ENCODE measurements at regions not wholly inside any gene's neighbourhood (a gene's known extent, or its start where the extent isn't known, plus 50 kb on each side); places are given as distances from the start of the nearest gene placed in this dataset.

DNA sequence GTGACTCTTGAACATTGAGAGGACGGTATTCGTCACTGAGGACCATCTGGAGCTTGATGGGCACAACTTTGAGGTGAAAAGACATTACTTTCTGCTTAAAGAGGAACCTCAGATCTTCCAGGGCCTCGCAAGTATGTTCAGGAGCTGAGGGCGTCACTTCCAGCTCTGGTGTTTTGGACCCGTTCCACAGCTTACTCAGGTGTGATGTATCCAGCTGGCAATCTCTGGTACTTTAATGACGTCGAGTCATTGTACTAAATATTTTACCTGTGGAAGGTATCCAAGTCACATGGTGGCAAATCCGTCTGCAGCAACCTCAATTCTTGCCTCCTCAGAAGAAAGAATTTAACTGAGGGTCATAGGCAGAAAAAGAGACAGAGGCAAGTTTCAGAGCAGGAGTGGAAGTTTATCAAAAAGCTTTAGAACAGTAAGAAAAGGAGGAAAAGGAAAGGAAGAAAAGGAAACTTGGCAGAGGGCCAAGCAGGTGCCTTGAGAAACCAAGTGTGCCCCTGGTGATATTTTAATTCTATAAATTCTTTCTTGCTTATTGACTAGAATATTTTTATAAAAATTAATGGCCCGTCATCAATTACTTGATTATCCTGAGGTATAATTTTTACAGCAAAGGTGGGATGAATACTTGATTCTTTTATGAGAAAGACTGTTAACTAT is 250.6 kb downstream of the AEBP2 start:
- Mint-ChIP-seq H3K4me1 (peaks cover 0 to 3% (median 0%) of the 10 kb centered on the region in 4 donors), H3K36me3 (no peaks in the 10 kb centered on the region), H3K9me3 (peaks cover 0 to 6% (median 0%) of the 10 kb centered on the region in 7 donors), H3K27me3 (no peaks in the 10 kb centered on the region), H3K4me3 (no peak overlapping the region), H3K27ac (no peak overlapping the region)
- Histone ChIP-seq H3K9me3 (ENCODE audit: control insufficient read depth in 2 of 2, low read length in 2 of 2) (no peaks in the 10 kb centered on the region), H3K4me3 (ENCODE audit: low read depth, low read length) (no peak overlapping the region), H3K4me1 (ENCODE audit: control insufficient read depth, insufficient read depth, low read length, poor library complexity, severe bottlenecking) (no peaks in the 10 kb centered on the region), H3K36me3 (ENCODE audit: control insufficient read depth, insufficient read depth, low read length) (no peaks in the 10 kb centered on the region), H3K27ac (ENCODE audit: insufficient read depth, low read length, poor library complexity, severe bottlenecking) (no peak overlapping the region), H3K27me3 (ENCODE audit: control insufficient read depth, insufficient read depth, low read length) (no peaks in the 10 kb centered on the region)
- no peak for ATAC-seq (ENCODE audit: low read depth in 2 of 2)
- DNase-seq, result no peak

DNA sequence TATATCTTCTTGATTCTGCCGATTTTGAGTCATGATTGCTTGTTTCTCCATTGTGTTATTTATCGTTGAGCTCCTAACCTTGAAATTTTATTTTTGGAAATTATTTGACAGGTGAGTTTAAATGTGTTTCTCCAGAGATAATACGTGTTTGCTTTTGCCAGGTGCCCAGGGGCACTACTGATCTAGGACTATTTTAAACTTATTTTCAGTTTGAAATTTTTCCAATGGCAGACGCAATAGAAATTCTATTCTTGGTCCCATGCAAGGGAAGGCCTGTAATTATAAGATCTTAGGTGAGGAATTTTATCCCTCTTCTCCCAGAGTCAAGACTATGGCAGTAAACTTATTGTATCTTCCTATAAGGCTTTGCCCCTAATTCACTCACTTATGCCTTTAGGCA is 252.8 kb downstream of the AEBP2 start:
- no peaks in the 10 kb centered on the region for H3K27me3 Mint-ChIP-seq
- no peaks in the 10 kb centered on the region for H3K9me3 ChIP-seq (ENCODE audit: control insufficient read depth in 2 of 2, low read length in 2 of 2)
- no peak overlapping the region for H3K27ac ChIP-seq (ENCODE audit: insufficient read depth, low read length, poor library complexity, severe bottlenecking)
- ATAC-seq (ENCODE audit: low read depth in 2 of 2) (no peak), DNase-seq (no peak)
- H3K36me3 ChIP-seq (ENCODE audit: control insufficient read depth, insufficient read depth, low read length), result no peaks in the 10 kb centered on the region
- no peaks in the 10 kb centered on the region for H3K4me1 ChIP-seq (ENCODE audit: control insufficient read depth, insufficient read depth, low read length, poor library complexity, severe bottlenecking)
- no peak overlapping the region for H3K4me3 Mint-ChIP-seq
- peaks cover 0 to 5% (median 1%) of the 10 kb centered on the region in 4 donors for H3K4me1 Mint-ChIP-seq
- H3K27me3 ChIP-seq (ENCODE audit: control insufficient read depth, insufficient read depth, low read length), result no peaks in the 10 kb centered on the region
- peaks cover 0 to 3% (median 0%) of the 10 kb centered on the region in 7 donors for H3K9me3 Mint-ChIP-seq
- H3K36me3 Mint-ChIP-seq, result no peaks in the 10 kb centered on the region
- no peak overlapping the region for H3K4me3 ChIP-seq (ENCODE audit: low read depth, low read length)
- H3K27ac Mint-ChIP-seq, result no peak overlapping the region

- H3K4me3 ChIP-seq (ENCODE audit: low read depth, low read length), result no peak overlapping the region
- no peaks in the 10 kb centered on the region for H3K36me3 Mint-ChIP-seq
- H3K4me1 ChIP-seq (ENCODE audit: control insufficient read depth, insufficient read depth, low read length, poor library complexity, severe bottlenecking), result no peaks in the 10 kb centered on the region
- H3K9me3 Mint-ChIP-seq, result peaks cover 0 to 3% (median 0%) of the 10 kb centered on the region in 7 donors
- H3K27ac Mint-ChIP-seq, result no peak overlapping the region
- H3K27ac ChIP-seq (ENCODE audit: insufficient read depth, low read length, poor library complexity, severe bottlenecking), result no peak overlapping the region
- no peaks in the 10 kb centered on the region for H3K36me3 ChIP-seq (ENCODE audit: control insufficient read depth, insufficient read depth, low read length)
- H3K9me3 ChIP-seq (ENCODE audit: control insufficient read depth in 2 of 2, low read length in 2 of 2), result no peaks in the 10 kb centered on the region
- no peak for DNase-seq
- H3K27me3 ChIP-seq (ENCODE audit: control insufficient read depth, insufficient read depth, low read length), result no peaks in the 10 kb centered on the region
- no peak overlapping the region for H3K4me3 Mint-ChIP-seq
- no peak for ATAC-seq (ENCODE audit: low read depth in 2 of 2)
- H3K27me3 Mint-ChIP-seq, result no peaks in the 10 kb centered on the region
- H3K4me1 Mint-ChIP-seq, result peaks cover 0 to 5% (median 1%) of the 10 kb centered on the region in 4 donors
Measured at GRCh38 chr12:19692566-19692965, 253.3 kb downstream of the AEBP2 start.

DNA sequence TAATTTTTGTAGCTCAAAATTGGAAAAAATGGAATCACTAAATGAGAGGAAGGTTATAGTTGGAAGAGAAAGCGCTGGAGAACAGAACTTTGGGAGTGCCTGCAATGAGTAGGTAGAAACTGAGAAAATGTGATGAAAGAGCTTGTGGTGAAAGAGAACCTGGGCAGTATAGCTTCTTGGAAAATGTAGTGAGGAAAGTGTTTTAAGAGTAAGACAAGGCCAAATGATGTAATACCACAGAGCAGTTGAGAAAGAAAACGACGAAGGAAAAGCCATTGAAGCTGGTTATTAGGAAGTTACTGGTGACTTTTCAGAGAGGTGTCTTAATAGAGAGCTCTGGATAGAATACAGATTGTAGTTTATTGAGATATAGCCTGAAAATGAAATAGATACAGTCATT is 255.3 kb downstream of the AEBP2 start:
- H3K9me3 Mint-ChIP-seq, result peaks cover 0 to 3% (median 0%) of the 10 kb centered on the region in 7 donors
- no peaks in the 10 kb centered on the region for H3K36me3 Mint-ChIP-seq
- H3K27ac Mint-ChIP-seq, result no peak overlapping the region
- DNase-seq, result no peak
- H3K9me3 ChIP-seq (ENCODE audit: control insufficient read depth in 2 of 2, low read length in 2 of 2), result no peaks in the 10 kb centered on the region
- no peaks in the 10 kb centered on the region for H3K4me1 ChIP-seq (ENCODE audit: control insufficient read depth, insufficient read depth, low read length, poor library complexity, severe bottlenecking)
- no peaks in the 10 kb centered on the region for H3K27me3 Mint-ChIP-seq
- H3K27ac ChIP-seq (ENCODE audit: insufficient read depth, low read length, poor library complexity, severe bottlenecking), result no peak overlapping the region
- H3K4me3 Mint-ChIP-seq, result no peak overlapping the region
- H3K4me1 Mint-ChIP-seq, result peaks cover 0 to 5% (median 1%) of the 10 kb centered on the region in 4 donors
- no peaks in the 10 kb centered on the region for H3K27me3 ChIP-seq (ENCODE audit: control insufficient read depth, insufficient read depth, low read length)
- ATAC-seq (ENCODE audit: low read depth in 2 of 2), result no peak
- no peaks in the 10 kb centered on the region for H3K36me3 ChIP-seq (ENCODE audit: control insufficient read depth, insufficient read depth, low read length)
- no peak overlapping the region for H3K4me3 ChIP-seq (ENCODE audit: low read depth, low read length)

DNA sequence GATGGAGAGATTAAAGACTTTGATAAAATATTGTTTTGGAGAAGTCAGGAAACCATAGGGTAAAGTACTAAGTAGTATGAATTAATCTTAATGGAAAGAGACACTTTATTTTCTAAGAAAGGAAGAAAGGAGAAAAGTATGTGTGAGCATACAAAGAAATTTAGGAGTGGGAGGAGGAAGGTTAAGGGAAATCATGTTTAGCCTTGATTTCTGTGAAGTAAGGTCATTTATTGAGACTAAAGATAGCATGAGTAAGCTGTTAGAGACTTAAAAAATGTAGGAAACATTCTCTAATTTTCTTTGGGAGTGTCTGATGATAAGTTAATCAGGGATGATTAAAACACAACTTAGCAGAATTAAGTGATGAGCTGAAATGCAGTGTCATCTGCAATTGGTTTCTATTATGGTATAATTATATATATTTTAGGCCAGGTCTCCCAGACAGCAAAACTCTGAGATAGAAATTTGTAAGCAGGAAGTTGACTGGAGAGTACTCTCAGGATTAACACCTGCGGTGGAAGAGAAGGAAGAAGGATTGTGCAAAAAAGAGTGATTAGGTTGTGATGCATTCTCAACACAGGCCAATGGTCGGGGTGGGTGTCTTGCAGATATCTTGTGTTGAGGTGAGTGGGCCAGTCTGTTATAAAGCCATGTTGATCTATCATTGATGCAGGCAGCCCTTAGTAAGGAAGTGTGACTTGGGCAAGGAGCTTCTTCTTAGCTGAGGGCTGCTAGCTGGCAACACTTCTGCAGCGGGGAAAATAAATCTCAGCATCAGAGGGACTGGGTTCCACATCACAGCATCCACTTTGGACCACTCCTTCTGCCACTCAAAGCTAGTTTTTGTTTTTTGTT is 256.2 kb downstream of the AEBP2 start:
- Histone ChIP-seq H3K36me3 (ENCODE audit: control insufficient read depth, insufficient read depth, low read length) (no peaks in the 10 kb centered on the region), H3K4me3 (ENCODE audit: low read depth, low read length) (no peak overlapping the region), H3K9me3 (ENCODE audit: control insufficient read depth in 2 of 2, low read length in 2 of 2) (no peaks in the 10 kb centered on the region), H3K27me3 (ENCODE audit: control insufficient read depth, insufficient read depth, low read length) (no peaks in the 10 kb centered on the region), H3K27ac (ENCODE audit: insufficient read depth, low read length, poor library complexity, severe bottlenecking) (no peak overlapping the region), H3K4me1 (ENCODE audit: control insufficient read depth, insufficient read depth, low read length, poor library complexity, severe bottlenecking) (no peaks in the 10 kb centered on the region)
- H3K9me3 Mint-ChIP-seq, result peaks cover 0 to 6% (median 0%) of the 10 kb centered on the region in 7 donors
- no peaks in the 10 kb centered on the region for H3K27me3 Mint-ChIP-seq
- H3K4me3 Mint-ChIP-seq, result no peak overlapping the region
- no peak for DNase-seq
- H3K4me1 Mint-ChIP-seq, result peaks cover 0 to 5% (median 1%) of the 10 kb centered on the region in 4 donors
- H3K36me3 Mint-ChIP-seq, result no peaks in the 10 kb centered on the region
- H3K27ac Mint-ChIP-seq, result no peak overlapping the region
- no peak for ATAC-seq (ENCODE audit: low read depth in 2 of 2)

DNA sequence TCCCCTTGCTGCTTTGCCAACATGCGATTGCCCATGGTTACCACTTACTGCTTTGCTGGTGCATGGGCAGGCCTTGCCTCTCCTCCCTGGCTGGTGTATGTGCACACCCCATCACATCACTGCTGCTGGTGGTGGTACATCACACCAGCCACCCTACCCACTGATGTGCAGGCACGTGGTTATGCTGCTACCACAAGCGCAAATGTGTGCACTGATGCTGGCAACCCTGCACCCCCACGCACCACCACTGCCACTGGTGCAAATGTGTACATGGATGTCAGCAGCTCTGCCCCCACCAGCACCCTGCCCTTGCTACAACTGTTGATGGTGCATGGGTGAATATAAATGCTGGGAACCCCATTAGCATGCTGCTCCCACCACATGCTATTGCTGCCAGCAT is 261.7 kb downstream of the AEBP2 start:
- Histone ChIP-seq H3K4me1 (ENCODE audit: control insufficient read depth, insufficient read depth, low read length, poor library complexity, severe bottlenecking) (no peaks in the 10 kb centered on the region), H3K27ac (ENCODE audit: insufficient read depth, low read length, poor library complexity, severe bottlenecking) (no peak overlapping the region), H3K4me3 (ENCODE audit: low read depth, low read length) (no peak overlapping the region), H3K36me3 (ENCODE audit: control insufficient read depth, insufficient read depth, low read length) (no peaks in the 10 kb centered on the region), H3K27me3 (ENCODE audit: control insufficient read depth, insufficient read depth, low read length) (no peaks in the 10 kb centered on the region), H3K9me3 (ENCODE audit: control insufficient read depth in 2 of 2, low read length in 2 of 2) (peaks cover 0 to 7% of the 10 kb centered on the region in 2 experiments)
- H3K27ac Mint-ChIP-seq, result peak overlapping the region in 1 of 3 donors; percentile 38
- H3K4me3 Mint-ChIP-seq, result no peak overlapping the region
- no peak for ATAC-seq (ENCODE audit: low read depth in 2 of 2)
- no peaks in the 10 kb centered on the region for H3K27me3 Mint-ChIP-seq
- DNase-seq, result no peak
- no peaks in the 10 kb centered on the region for H3K36me3 Mint-ChIP-seq
- H3K9me3 Mint-ChIP-seq, result peaks cover 3 to 30% (median 13%) of the 10 kb centered on the region in 7 donors
- H3K4me1 Mint-ChIP-seq, result no peaks in the 10 kb centered on the region

DNA sequence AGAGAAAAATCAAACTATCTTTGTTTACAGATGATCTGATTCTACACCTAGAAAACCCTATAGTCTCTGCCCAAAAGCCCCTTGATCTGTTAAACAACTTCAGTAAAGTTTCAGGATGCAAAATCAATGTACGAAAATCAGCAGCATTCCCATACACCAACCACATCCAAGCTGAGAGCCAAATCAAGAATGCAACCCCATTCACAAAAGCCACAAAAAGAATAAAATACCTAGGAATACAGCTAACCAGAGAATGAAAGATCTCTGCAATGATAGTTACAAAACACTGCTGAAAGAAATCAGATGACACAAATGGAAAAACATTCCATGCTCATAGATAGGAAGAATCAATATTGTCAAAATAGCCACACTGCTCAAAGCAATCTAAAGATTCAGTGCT is 265.7 kb downstream of the AEBP2 start:
- Mint-ChIP-seq H3K9me3 (peaks cover 5 to 39% (median 23%) of the 10 kb centered on the region in 7 donors), H3K4me3 (no peak overlapping the region), H3K36me3 (no peaks in the 10 kb centered on the region)

More for the DNA sequence above, 265.7 kb downstream of the AEBP2 start:
- Histone ChIP-seq H3K27me3 (ENCODE audit: control insufficient read depth, insufficient read depth, low read length) (no peaks in the 10 kb centered on the region), H3K4me1 (ENCODE audit: control insufficient read depth, insufficient read depth, low read length, poor library complexity, severe bottlenecking) (no peaks in the 10 kb centered on the region), H3K4me3 (ENCODE audit: low read depth, low read length) (no peak overlapping the region), H3K36me3 (ENCODE audit: control insufficient read depth, insufficient read depth, low read length) (no peaks in the 10 kb centered on the region), H3K9me3 (ENCODE audit: control insufficient read depth in 2 of 2, low read length in 2 of 2) (peaks cover 4 to 7% of the 10 kb centered on the region in 2 experiments), H3K27ac (ENCODE audit: insufficient read depth, low read length, poor library complexity, severe bottlenecking) (no peak overlapping the region)
- H3K4me1 Mint-ChIP-seq, result no peaks in the 10 kb centered on the region
- DNase-seq, result no peak
- ATAC-seq (ENCODE audit: low read depth in 2 of 2), result no peak
- H3K27me3 Mint-ChIP-seq, result no peaks in the 10 kb centered on the region
- H3K27ac Mint-ChIP-seq, result no peak overlapping the region

Data from CD4-positive, CD25-positive, alpha-beta regulatory T cell (primary cell).